OCI-LY7 (cell line): ENCODE measurements at regions not wholly inside any gene's neighbourhood (a gene's known extent, or its start where the extent isn't known, plus 50 kb on each side); places are given as distances from the start of the nearest gene placed in this dataset.

Experiments used
- EZH2phosphoT487 ChIP-seq: fragments of 200-600 bp; sonication (generic); IDR thresholded peaks from 2 replicates; pipeline ENCODE4 v1.6.1; 2018; ENCODE audit warnings: low read depth, borderline replicate concordance, mild to moderate bottlenecking, mixed run types, antibody characterized with exemption, low read length, moderate library complexity, mixed read lengths
- TF ChIP-seq, protein P1 (sequence below): fragments of 200-600 bp; sonication (generic); conservative IDR thresholded peaks from 2 replicates; pipeline ENCODE4 v1.5.1; 2014; ENCODE audit warnings: mild to moderate bottlenecking, antibody characterized with exemption, low read length, moderate library complexity, mixed read lengths

DNA sequence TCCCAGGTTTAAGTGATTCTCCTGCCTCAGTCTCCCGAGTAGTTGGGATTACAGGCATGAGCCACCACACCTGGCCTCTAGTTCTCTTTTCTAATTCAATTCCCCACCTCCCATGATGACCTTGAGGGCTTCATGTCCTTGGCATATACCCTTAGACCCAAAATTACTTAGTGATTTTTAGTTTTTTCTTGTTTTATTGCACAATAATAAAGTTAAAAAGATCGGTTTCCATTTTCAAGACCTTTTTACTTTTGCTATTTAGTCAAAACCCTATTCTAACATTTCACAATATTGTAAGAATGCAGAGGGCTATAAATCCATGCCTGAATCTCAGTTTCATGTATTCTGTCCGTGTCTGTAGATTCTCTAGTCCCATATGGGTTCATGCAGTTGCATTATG lies 354.6 kb upstream of the FANCL start:
- TF ChIP-seq, protein P1, sequence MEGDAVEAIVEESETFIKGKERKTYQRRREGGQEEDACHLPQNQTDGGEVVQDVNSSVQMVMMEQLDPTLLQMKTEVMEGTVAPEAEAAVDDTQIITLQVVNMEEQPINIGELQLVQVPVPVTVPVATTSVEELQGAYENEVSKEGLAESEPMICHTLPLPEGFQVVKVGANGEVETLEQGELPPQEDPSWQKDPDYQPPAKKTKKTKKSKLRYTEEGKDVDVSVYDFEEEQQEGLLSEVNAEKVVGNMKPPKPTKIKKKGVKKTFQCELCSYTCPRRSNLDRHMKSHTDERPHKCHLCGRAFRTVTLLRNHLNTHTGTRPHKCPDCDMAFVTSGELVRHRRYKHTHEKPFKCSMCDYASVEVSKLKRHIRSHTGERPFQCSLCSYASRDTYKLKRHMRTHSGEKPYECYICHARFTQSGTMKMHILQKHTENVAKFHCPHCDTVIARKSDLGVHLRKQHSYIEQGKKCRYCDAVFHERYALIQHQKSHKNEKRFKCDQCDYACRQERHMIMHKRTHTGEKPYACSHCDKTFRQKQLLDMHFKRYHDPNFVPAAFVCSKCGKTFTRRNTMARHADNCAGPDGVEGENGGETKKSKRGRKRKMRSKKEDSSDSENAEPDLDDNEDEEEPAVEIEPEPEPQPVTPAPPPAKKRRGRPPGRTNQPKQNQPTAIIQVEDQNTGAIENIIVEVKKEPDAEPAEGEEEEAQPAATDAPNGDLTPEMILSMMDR = no peak
- TF ChIP-seq EZH2phosphoT487 = no peak
